HPDE6-E6E7 (cell line): ENCODE measurements at regions not wholly inside any gene's neighbourhood (a gene's known extent, or its start where the extent isn't known, plus 50 kb on each side); places are given as distances from the start of the nearest gene placed in this dataset.

Experiments
- DNase-seq: peaks from one replicate; pipeline ENCODE4 v3.0.0; 2011; ENCODE audit warnings: missing footprints; ENCODE audit errors: extremely low spot score

DNA sequence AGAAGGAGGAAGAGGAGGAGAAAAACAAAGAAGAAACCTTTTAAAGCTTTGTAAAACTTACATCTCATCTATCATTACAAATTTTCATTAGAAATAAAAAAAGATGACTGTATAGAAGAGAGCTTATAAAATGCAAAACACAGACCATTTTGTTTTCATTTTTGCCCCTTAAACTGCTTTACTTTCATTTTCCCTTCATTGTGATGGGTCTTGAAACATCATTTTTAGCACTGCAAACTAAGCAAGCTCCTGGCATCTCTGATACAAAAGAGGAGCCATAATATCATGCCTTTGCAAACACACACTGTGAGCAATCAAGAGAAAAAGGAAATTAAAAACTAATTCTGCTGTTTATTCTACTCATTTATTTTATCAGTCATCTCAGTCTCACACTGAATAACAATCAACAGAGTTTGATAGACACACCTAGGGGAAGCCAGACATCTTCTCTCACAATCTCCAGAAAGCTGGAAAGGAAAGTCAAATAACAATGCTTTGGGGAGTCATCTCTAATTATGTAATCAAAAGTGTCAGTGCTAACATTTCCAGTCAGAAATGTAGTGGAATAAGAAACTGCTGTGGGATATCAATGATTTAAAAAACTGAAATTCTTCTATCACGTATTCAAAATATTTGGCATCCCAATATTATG, 467.7 kb upstream of the FAT3 start:
- no peak for DNase-seq

DNA sequence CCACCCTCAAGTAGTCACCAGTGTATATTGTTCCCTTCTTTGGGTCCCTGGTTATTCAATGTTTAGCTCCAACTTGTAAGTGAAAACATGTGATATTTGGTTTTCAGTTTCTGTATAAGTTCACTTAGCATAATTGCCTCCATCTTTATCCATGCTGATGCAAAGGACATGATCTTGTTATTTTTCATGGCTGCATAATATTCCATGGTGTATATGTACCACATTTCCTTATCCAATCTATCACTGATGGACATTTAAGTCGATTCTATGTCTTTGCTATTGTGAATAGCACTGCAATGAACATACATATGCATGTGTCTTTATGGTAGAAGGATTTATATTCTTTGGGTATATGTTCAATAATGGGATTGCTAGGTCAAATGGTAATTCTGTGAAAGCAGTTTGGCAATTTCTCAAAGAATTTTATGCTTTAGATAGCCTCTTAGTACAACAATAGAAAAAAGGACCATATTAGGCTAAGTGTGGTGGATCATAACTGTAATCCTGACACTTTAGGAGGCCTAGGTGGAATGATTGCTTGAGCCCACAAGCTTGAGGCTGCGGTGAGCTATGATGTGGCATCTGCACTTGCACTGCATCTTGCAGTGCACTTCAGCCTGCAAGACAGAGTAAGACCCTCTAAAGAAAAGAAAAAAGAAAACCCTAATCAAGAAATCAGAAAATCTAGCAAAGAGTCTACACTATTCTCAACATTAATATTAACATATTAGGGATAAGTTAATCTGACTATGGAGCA, 468.5 kb upstream of the FAT3 start:
- DNase-seq: no peak

DNA sequence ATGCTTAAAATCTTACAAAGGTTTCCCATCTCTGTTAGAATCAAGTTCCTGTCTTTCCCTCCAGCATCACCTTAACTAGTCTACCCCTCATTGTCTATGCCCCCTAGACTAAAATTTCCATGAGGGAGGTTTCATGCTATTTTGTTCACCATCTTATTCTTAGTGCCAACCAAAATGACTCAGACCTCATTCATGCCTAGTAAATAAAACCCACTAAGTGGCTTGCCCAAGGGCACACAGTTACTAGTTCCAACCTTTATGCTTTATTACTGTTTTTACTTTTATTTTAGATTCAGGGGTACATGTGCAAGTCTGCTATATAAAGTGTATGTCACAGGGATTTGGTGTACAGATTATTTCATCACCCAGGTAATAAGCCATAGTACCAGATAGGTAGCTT, 469.1 kb upstream of the FAT3 start:
- no peak for DNase-seq

DNA sequence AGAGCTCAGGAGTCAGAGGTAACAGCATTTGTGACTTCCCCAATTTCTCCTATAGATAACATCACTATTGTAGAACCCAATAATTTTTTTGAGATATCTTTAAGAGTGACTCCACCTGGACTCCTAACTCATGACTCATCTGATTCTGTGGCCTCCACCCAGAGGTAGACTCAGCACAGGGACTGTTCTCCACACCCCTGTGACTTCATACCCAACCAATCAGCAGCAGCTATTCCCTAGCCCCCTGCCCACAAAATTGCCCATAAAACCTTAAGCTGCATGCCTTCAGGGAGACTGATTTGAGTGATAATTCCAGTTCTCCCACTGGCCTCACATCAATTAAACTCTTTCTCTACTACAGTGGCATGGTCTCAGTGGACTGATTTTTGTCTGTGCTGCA, 475.4 kb upstream of the FAT3 start:
- DNase-seq: no peak

DNA sequence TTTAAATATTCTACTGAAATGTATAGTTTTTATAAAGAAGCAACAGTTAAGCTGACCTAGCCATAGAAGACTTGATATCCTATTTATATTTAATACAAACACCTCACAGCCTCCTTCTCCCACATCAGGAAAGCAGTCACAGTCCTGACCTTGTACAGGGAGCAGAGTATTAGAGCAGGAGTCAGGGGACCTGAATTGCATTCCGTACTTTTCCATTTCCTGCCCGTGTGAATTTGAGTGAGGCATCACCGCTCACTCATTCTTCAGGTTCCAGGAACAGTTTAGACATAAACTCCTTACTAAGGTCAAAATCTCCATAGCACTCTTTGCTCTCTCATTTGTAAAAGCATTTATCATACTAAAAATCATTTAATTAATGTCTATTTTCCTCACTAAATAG, 482.5 kb upstream of the FAT3 start:
- DNase-seq: no peak

DNA sequence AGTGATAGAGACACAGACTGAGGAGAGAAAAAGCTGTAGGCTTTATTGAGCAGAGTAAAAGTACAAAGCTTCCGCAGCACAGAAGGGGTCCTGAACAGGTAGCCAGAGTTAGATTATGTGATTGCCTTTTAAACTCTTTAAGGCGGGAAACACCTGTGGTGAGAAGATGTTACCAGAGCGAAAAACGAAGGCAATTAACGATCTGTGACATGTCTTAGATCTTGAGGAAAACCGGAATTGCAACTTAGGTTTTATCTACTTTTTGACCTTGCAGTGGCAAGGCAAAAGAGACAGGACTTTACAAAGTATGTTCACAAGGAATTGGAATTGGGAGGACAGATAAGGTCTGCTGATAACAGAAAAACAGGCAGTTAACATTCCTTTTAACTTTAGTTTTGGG, 493.6 kb upstream of the FAT3 start:
- DNase-seq: no peak

DNA sequence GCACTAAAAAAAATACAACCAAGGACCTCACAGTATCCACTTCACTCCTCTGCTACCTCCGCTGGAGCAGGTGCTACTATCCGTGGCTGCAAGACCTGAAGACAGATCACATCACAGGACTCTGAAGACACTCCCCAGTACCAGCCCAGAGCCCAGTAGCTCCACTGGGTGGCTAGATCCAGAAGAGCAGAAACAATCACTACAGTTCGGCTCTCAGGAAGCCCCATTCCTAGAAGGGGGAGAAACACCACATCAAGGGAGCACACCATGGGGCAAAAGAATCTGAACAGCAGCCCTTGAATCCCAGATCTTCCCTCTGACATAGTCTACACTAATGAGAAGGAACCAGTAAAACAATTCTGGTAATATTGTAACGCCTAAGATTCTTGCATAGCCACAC, 494.0 kb upstream of the FAT3 start:
- DNase-seq: no peak

DNA sequence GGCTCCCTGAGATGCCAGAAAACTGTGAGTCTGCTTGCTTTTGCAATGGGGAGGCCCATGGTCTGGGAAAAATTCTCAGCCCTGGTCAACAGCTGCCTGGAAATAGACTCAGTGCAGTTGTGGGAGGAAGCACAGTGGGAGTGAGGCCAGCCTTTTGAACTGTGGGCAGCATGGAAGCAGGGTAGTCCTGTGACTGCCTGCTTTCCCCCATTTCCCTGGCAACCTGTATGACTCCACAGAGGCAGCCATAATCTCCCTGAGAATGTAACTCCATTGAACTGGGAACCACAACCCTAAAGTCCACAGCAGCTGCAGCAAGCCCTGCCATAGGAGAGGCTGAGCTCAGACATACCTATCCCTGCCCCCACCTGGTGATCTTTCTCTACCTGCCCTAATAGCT, 494.6 kb upstream of the FAT3 start:
- no peak for DNase-seq

DNA sequence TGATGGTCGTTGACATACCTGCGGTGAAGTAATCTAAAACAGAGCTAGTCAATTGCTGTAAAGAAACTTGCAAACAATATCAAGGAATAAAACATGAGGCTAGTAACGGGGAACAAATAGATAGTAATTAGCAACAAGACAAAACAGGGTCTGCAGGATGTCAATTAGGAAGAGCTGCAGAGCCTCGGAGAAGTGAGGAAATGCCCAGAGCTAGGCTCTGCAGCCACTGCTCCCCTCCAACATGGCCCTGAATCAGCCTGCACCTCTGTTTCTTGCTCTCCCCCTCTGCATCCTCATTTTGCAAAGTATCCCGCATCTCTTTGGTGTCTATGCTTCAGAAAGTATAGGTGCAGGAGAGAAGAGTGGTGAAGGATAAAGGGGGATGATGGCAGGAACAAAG, 507.4 kb upstream of the FAT3 start:
- no peak for DNase-seq

DNA sequence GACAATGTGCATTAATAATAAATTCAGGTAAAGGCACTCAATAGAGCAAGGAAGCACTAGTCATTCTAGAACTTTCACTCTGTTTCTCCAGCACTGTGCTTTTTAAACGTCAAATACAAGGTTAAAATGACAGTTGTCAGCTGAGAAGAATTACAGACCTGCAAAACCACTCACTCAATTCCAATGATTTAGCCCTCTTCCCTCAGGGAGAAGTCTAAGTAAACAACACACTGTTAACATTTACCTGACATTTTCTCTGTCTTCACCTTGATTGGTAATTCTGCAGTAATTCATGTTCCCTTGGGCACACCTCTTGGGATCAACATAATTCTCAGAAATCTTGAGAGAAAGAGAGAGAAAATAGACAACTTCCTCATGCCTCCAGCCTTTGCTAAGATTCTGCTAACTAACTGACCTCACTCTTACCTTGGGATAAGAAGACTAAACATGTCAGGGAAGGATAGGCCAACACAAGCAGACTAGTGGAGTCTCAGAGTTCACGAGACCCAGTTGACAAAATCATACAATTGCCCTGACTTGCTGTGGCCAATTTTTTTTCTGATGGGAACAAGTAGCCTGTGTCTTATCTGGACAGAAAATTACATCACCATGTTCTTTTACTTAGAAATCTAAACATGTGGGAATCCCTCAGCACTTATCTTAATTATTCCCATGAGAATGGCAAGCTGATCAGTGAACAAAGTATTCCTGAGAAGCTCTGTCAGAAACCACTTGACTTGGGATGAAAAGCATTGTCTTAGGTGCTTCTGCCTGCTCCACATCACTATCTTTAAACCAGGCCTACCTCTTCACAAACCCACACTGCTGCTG, 516.8 kb upstream of the FAT3 start:
- no peak for DNase-seq

DNA sequence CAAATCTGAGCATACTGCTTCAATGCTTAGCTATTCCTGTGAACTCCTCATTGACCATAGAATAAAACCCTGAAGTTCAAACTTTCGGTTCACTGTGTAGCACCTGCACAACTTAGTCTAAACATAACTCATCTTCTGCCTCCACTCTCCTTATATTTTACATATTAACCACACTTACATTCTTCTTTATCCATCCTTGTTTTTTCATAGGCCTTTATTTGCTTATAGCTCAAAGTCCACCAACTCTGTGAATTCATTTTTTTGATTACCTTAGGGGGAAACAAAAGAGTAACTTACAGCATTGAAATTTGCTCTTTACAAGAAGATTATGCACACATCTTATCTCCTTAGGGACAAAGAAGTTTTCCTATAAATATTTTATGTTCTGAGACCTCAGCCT, 521.6 kb upstream of the FAT3 start:
- DNase-seq: no peak

DNA sequence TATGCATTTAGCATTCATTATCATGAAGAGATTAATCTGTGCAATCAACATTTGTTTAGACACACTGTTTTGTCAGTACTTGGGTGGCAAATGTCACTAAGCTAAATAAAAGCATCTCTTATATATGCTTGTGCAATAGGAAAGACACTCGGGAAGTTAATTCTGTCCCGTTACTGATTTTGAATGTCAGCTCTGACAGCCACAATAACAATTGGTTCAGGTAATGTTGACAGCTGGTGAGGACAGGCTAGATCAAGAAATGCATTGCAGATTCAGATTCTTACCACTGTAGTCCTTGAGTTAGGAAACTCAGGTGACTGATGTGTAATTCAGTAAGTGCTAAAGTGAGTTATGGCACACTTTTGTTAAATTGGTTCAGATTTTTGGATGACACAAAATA, 523.8 kb upstream of the FAT3 start:
- no peak for DNase-seq

DNA sequence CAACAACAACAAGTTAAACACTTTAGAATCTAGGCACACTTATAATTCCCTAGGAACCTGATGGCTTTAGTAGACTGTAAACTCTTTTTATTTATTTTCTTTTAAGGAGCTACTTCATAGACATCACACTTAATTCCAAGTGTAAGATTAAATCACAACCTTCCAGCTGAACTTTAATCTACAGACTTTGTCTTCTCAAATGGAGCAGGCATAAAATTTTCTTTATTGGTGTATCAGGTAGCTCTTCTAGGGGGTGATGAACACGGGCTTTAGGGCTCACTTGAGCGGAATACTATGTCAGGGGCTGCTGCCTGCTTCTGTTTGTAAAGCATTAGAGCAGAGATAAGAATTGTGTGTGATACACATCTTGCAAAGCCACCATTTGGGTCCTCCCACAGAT, 525.8 kb upstream of the FAT3 start:
- DNase-seq: no peak

DNA sequence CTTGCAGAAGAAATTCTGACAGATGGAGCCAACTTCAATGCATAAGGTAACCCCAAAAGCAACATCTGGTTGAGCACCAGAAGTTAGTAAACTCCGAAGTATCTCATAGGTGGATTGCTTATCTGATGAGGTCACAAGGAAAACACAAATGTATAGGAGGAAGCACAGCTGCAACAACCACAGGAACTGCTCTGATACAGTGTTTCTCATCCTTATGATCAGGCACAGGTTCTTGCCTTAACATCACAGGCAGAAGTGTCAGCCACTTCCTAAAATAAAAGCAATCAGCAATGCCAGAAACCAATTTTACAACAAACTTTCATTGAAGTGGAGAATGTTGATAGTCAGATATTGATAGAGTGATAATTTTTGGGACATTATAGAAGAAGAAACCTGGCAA, 530.3 kb upstream of the FAT3 start:
- no peak for DNase-seq

DNA sequence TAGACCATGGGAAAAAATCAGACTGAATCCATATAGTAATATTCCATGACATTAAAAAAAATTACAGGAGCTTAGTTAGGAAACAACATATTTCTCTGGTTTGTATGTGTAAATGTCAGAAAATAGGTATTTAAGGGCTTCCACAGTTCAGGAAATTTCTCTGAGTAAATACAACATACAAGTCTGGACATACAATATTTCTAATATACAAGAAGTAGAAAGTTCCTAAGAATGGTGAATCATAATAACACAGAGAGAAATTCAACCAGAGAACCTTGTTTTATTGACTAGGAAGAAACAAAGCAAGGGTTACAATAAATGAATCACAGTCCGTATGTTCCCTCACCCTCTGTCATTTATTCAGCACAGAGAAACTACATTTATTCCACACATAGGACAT, 532.7 kb upstream of the FAT3 start:
- DNase-seq: no peak

DNA sequence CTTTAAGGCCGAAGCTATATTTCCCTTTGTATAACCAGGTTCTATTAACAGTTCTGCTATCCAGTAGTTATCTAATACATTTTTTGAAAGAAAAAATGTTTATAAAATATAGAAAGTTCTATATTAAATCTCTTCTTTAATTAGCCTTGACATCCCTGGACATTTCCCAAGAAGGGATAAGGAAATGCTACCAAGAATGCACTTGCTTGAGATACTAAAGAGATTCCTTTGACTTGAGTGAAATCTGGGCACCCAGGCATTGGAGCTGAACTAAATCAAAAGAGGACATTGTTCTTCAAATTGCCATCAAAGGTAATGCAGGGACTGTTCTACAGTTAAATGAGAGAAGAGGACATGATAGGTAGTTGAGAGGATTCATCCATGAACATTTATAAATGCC, 535.9 kb upstream of the FAT3 start:
- DNase-seq: no peak

DNA sequence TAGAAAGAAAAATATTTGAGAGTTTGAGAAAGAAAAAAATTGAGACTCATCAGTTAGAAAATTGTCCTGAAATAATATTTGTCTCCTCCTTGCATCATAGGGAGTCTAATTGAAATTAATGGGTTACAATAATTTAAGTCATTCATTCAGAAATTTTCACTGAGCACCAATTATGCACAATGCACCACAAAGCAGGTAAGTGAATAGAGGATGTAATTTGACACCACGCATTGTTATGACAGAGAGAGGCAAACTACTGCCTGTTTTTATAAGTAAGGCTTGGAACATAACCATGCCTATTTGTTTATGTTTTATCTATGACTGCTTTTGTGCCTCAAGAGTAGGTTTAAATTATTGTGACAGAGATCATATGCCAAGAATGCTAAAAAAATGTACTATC, 537.9 kb upstream of the FAT3 start:
- no peak for DNase-seq

DNA sequence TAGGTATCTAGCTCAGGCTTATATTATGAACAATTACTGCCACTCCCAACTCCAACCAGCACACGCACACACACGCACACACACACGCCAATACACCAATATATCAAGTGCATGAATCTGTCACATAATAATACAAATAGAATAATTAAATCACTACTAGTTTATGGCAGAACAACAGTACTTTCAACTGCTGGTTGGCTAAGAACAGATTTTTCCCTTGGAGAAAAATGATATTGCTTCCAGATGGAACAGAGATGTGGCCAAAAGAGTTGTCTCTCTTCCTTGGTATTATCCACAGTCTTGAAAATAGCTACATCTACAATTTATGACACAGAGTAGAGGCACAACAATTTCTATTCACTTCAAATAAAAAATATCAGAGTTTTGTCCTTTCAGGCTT, 538.3 kb upstream of the FAT3 start:
- DNase-seq: no peak

DNA sequence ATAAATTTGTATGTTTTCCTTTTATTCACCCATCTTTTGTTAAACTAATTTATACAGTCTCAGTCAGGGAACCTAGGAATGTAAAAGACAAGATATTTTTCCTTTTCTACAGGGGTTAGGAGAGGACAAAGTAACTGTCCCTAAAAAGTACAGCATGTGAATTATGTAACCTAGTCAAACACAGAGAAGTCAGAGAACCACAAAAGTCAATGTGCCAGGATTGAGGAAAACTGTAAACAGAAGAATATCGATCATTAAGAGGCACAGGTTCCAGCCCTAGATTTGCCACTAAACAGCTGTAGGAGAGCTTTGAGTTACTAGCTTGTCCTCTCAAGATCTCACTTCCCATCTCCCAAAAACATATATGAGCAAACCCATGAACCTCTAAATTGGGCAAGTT, 550.9 kb upstream of the FAT3 start:
- DNase-seq: no peak

DNA sequence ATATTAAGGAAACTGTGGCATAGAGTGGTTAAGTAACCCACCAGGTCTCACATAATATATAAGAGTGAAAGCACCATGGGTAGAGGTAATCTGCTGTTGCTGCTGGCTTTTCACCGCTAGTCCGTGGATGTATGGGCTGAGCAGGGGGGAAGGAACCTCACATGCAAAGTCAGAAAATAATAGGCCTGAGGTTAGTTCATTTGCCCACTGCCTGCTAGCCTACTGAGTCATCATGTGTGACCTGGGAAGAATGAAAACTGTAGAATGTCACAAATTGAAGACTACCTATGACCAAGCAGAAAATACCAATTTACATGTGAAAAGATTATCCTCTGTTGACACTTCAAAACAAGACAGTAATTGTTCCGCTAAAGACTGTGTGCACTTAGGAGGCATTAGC, 560.1 kb upstream of the FAT3 start:
- no peak for DNase-seq

DNA sequence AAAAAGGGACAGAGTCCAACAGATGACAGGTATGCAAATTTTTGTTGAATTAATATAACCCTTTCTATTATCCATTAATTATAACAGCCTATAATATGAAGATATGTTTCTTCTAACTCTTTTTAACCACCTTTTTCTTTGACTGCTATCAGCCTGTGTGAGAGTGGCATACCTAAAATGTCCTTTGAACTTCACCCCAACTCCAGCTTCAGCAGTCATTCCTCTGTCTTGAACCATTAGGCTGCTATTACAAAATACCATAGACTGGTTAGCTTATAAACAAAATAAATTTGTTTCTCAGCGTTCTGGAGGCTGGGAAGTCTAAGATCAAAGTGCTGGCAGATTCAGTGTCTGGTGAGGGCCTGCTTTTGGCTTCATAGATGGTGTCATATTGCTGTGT, 564.6 kb upstream of the FAT3 start:
- no peak for DNase-seq

DNA sequence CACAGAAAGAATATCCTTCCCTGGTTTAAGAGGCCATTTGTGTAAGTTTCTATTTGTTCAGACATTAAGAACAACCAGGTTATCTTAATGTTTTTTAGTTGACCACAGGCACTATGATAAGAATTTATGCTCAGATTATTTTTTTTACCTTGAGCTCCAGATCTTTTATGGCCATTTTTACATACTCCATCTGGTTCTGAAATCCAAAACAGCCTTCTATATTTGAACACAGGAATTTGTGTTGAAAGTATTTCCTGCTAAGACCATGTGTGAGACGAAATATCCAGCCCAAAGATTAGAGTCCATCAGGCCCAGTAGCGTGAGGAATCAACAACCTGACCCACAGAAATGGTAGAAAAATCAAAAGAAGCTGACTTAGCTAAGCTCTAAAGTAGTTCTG, 569.9 kb upstream of the FAT3 start:
- no peak for DNase-seq
